ENCODE measurements at regions not wholly inside any gene's neighbourhood (a gene's known extent, or its start where the extent isn't known, plus 50 kb on each side); places are given as distances from the start of the nearest gene placed in this dataset.

DNA sequence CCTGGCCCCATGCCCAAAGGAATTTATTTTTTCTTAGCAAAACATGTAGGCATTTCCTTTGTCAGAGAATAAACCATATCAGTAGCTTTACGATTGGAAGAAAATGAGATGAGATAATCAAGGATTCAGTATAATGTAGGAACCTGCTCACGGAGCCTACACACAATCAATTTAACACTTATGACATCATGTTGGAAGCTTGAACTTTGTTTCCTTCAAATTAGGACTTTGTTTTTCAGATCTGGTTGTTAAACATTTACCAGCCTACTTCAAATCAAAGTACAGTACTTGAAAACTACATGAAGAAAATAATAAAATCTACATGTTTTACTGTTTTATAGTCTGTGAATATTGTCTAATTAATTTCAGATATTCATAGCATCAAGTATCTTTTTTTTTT lies 639.0 kb upstream of the ATXN8OS start:
- TF ChIP-seq ZNF621 (tag by site-specific recombination; IDR thresholded peaks at IDR 0.05) (no peak), ZNF596 (tag by site-specific recombination; IDR thresholded peaks at IDR 0.05) (no peak), PRDM6 (tag by site-specific recombination; IDR thresholded peaks at IDR 0.05) (no peak), ZNF362 (tag by site-specific recombination; IDR thresholded peaks at IDR 0.05) (no peak), SETDB1 (IDR thresholded peaks at IDR 0.05; ENCODE audit: insufficient read length, low read length) (no peak), BCL11A (tag by site-specific recombination; IDR thresholded peaks at IDR 0.05; ENCODE audit: low read depth) (no peak), ZNF10 (tag by site-specific recombination; IDR thresholded peaks at IDR 0.05) (no peak)
- TF ChIP-seq, protein P1, sequence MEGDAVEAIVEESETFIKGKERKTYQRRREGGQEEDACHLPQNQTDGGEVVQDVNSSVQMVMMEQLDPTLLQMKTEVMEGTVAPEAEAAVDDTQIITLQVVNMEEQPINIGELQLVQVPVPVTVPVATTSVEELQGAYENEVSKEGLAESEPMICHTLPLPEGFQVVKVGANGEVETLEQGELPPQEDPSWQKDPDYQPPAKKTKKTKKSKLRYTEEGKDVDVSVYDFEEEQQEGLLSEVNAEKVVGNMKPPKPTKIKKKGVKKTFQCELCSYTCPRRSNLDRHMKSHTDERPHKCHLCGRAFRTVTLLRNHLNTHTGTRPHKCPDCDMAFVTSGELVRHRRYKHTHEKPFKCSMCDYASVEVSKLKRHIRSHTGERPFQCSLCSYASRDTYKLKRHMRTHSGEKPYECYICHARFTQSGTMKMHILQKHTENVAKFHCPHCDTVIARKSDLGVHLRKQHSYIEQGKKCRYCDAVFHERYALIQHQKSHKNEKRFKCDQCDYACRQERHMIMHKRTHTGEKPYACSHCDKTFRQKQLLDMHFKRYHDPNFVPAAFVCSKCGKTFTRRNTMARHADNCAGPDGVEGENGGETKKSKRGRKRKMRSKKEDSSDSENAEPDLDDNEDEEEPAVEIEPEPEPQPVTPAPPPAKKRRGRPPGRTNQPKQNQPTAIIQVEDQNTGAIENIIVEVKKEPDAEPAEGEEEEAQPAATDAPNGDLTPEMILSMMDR (tag by site-specific recombination; IDR thresholded peaks at IDR 0.05), result no peak
- TF ChIP-seq, protein P2, sequence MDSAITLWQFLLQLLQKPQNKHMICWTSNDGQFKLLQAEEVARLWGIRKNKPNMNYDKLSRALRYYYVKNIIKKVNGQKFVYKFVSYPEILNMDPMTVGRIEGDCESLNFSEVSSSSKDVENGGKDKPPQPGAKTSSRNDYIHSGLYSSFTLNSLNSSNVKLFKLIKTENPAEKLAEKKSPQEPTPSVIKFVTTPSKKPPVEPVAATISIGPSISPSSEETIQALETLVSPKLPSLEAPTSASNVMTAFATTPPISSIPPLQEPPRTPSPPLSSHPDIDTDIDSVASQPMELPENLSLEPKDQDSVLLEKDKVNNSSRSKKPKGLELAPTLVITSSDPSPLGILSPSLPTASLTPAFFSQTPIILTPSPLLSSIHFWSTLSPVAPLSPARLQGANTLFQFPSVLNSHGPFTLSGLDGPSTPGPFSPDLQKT (IDR thresholded peaks at IDR 0.05; ENCODE audit: borderline replicate concordance, low read depth, low read length), result no peak
